IMR-90 (cell line): ENCODE measurements at regions not wholly inside any gene's neighbourhood (a gene's known extent, or its start where the extent isn't known, plus 50 kb on each side); places are given as distances from the start of the nearest gene placed in this dataset.

Experiments used
- ATAC-seq: fragments of 200-7000 bp; cut with Tn5 transposase; 2 replicates; pipeline ENCODE4 v1.9.1; 2020; ENCODE audit warnings: low read depth, mild to moderate bottlenecking, moderate library complexity
- BruUV-seq: library from RNA; stranded (reverse); fragments of 400-500 nt; replicated peaks from 2 replicates; lab custom pipeline; 2021; lab: Mats Ljungman, UMichigan
- CTCF ChIA-PET: fragments of 300-600 bp; formaldehyde crosslinking; extraction: SDS; loops from one replicate; lab custom pipeline; 2021; ENCODE audit warnings: antibody characterized with exemption; lab: Yijun Ruan, JAX
- POLR2A ChIA-PET: fragments of 300-600 bp; sonication (Branson Sonifier 250); formaldehyde crosslinking; loops from one replicate; lab custom pipeline; 2022; ENCODE audit warnings: antibody characterized with exemption; ENCODE audit not compliant: unreplicated experiment; lab: Charles Lee
- DNase-seq: peaks from one replicate; pipeline ENCODE4 v3.0.0; 2013
- H2AFZ ChIP-seq: replicated peaks from 2 replicates; pipeline ENCODE3; 2013; ENCODE audit warnings: low read length, mild to moderate bottlenecking; ENCODE audit not compliant: poor library complexity
- H2AK5ac ChIP-seq: 2 replicates; pipeline ENCODE4 v1.6.1; 2013; ENCODE audit warnings: low read depth, low read length, inconsistent platforms
- H2AK9ac ChIP-seq: replicated peaks from 2 replicates; pipeline ENCODE3; 2013; ENCODE audit warnings: mild to moderate bottlenecking, low read depth, low read length, moderate library complexity; ENCODE audit not compliant: poor library complexity
- H2BK120ac ChIP-seq: 2 replicates; pipeline ENCODE4 v1.6.1; 2013; ENCODE audit warnings: low read depth, low read length, inconsistent platforms
- H2BK15ac ChIP-seq: 3 replicates; pipeline ENCODE4 v1.6.1; 2013; ENCODE audit warnings: low read depth, low read length, inconsistent platforms
- H2BK20ac ChIP-seq: 2 replicates; pipeline ENCODE4 v1.6.1; 2013; ENCODE audit warnings: low read depth, mild to moderate bottlenecking, inconsistent platforms, low read length, moderate library complexity
- H2BK5ac ChIP-seq: 2 replicates; pipeline ENCODE4 v1.6.1; 2013; ENCODE audit warnings: mild to moderate bottlenecking, low read depth, low read length, inconsistent platforms; ENCODE audit not compliant: poor library complexity, severe bottlenecking
- H3K14ac ChIP-seq: replicated peaks from 2 replicates; pipeline ENCODE4 v1.6.1; 2013; ENCODE audit warnings: low read depth, low read length, inconsistent platforms
- H3K18ac ChIP-seq: 2 replicates; pipeline ENCODE4 v1.6.1; 2013; ENCODE audit warnings: low read depth, low read length, control low read depth
- H3K23ac ChIP-seq: 2 replicates; pipeline ENCODE4 v1.6.1; 2013; ENCODE audit warnings: low read depth, low read length, inconsistent platforms
- H3K27ac ChIP-seq: 2 replicates; pipeline ENCODE4 v1.5.1; 2013; ENCODE audit warnings: mild to moderate bottlenecking, control low read depth, low read length; ENCODE audit not compliant: insufficient read depth
- H3K27me3 ChIP-seq: 2 replicates; pipeline ENCODE4 v1.6.1; 2013; ENCODE audit warnings: low read length; ENCODE audit not compliant: control insufficient read depth, insufficient read depth
- H3K36me3 ChIP-seq: 2 replicates; pipeline ENCODE4 v1.6.1; 2013; ENCODE audit warnings: low read length, mixed read lengths; ENCODE audit not compliant: control insufficient read depth, insufficient read depth
- H3K4ac ChIP-seq: 2 replicates; pipeline ENCODE4 v1.6.1; 2013; ENCODE audit warnings: low read depth, low read length, inconsistent platforms
- H3K4me1 ChIP-seq: 2 replicates; pipeline ENCODE4 v1.6.1; 2013; ENCODE audit warnings: low read length, mixed read lengths; ENCODE audit not compliant: control insufficient read depth, insufficient read depth
- H3K4me2 ChIP-seq: 2 replicates; pipeline ENCODE4 v1.6.1; 2013; ENCODE audit warnings: low read depth, mild to moderate bottlenecking, control low read depth, low read length, moderate library complexity
- H3K4me3 ChIP-seq: 2 replicates; pipeline ENCODE4 v1.5.1; 2013; ENCODE audit warnings: low read depth, mild to moderate bottlenecking, control low read depth, low read length, moderate library complexity; ENCODE audit not compliant: insufficient read depth
- H3K56ac ChIP-seq: 2 replicates; pipeline ENCODE4 v1.6.1; 2013; ENCODE audit warnings: low read length, inconsistent platforms; ENCODE audit not compliant: insufficient read depth; ENCODE audit errors: extremely low read depth
- H3K79me1 ChIP-seq, 2 experiments: 2 replicates each; pipeline ENCODE4 v1.6.1; 2013; ENCODE audit warnings: low read length in 2 of 2, inconsistent platforms in 1 of 2, low read depth in 1 of 2
- H3K9ac ChIP-seq: 2 replicates; pipeline ENCODE4 v1.6.1; 2013; ENCODE audit warnings: low read depth, low read length, control low read depth
- H3K9me1 ChIP-seq: 2 replicates; pipeline ENCODE4 v1.6.1; 2013; ENCODE audit warnings: low read length, inconsistent platforms; ENCODE audit not compliant: insufficient read depth
- H3K9me3 ChIP-seq: 2 replicates; pipeline ENCODE4 v1.6.1; 2013; ENCODE audit warnings: low read length; ENCODE audit not compliant: control insufficient read depth, insufficient read depth
- H4K20me1 ChIP-seq: 2 replicates; pipeline ENCODE4 v1.6.1; 2013; ENCODE audit warnings: low read length, inconsistent platforms; ENCODE audit not compliant: insufficient read depth
- H4K5ac ChIP-seq: 2 replicates; pipeline ENCODE4 v1.6.1; 2013; ENCODE audit warnings: mild to moderate bottlenecking, low read depth, low read length, control low read depth
- H4K8ac ChIP-seq, 2 experiments: 2 replicates each; pipeline ENCODE4 v1.6.1; 2013; ENCODE audit warnings: low read depth in 2 of 2, low read length in 2 of 2, control low read depth in 1 of 2, inconsistent platforms in 1 of 2
- H4K91ac ChIP-seq: 2 replicates; pipeline ENCODE4 v1.6.1; 2013; ENCODE audit warnings: low read depth, low read length, inconsistent platforms; ENCODE audit not compliant: insufficient read depth
- BHLHE40 ChIP-seq: fragments of 150-350 bp; IDR thresholded peaks from 2 replicates; pipeline ENCODE4 v1.6.1; 2016; ENCODE audit warnings: mild to moderate bottlenecking, low read depth, low read length
- CEBPB ChIP-seq: IDR thresholded peaks from 2 replicates; pipeline ENCODE4 v1.6.1; 2012; ENCODE audit warnings: low read depth, low read length, improper control_type of control experiment
- CTCF ChIP-seq: conservative IDR thresholded peaks from 2 replicates; pipeline ENCODE4 v1.5.1; 2012; ENCODE audit warnings: mild to moderate bottlenecking, low read depth, low read length, improper control_type of control experiment
- ELK1 ChIP-seq: fragments of 150-350 bp; IDR thresholded peaks from 2 replicates; pipeline ENCODE4 v1.6.1; 2016; ENCODE audit warnings: low read depth, mild to moderate bottlenecking, low read length, moderate library complexity, borderline replicate concordance
- RFX5 ChIP-seq: IDR thresholded peaks from 2 replicates; pipeline ENCODE4 v1.8.0; 2012; ENCODE audit warnings: low read depth, mild to moderate bottlenecking, low read length, moderate library complexity
- USF2 ChIP-seq: fragments of 150-350 bp; IDR thresholded peaks from 2 replicates; pipeline ENCODE4 v1.6.1; 2017; ENCODE audit warnings: mild to moderate bottlenecking, antibody characterized with exemption, low read length, low read depth
- WGBS, 2 experiments: methylation state at CpG; one replicate each; pipeline versions ENCODE4 v1.1.5 to v1.1.7; 2013; ENCODE audit warnings: missing lambda C conversion rate in 2 of 2; ENCODE audit not compliant: insufficient read length in 1 of 2; ENCODE audit errors: extremely low coverage in 2 of 2; 5-methylcytosine and 5-hydroxymethylcytosine counted together
- dilution Hi-C: fragments of 300-500 bp; cut with HindIII; formaldehyde crosslinking; loops from one replicate; pipeline ENCODE4 v1.14.3; 2018; ENCODE audit warnings: low sequenced_read_pairs; ENCODE audit not compliant: unreplicated experiment
- in situ Hi-C: fragments of 300-500 bp; cut with MboI; formaldehyde crosslinking; loops from 3 replicates; pipeline ENCODE4 v1.14.3; 2019; ENCODE audit warnings: low sequenced_read_pairs, inconsistent platforms, mixed read lengths
- intact Hi-C: fragments of 100-400 bp; cut with micrococcal nuclease; formaldehyde crosslinking; loops from 2 replicates; pipeline ENCODE4 v1.10.0; 2022

- Histone ChIP-seq H2BK15ac (no peak overlapping the region), H3K4ac (no peak overlapping the region), H3K36me3 (no peaks in the 10 kb centered on the region), H3K56ac (no peak overlapping the region), H3K4me1 (no peaks in the 10 kb centered on the region), H4K20me1 (no peaks in the 10 kb centered on the region), H2BK20ac (no peak overlapping the region), H3K4me2 (no peak overlapping the region), H3K23ac (no peak overlapping the region), H2BK120ac (no peak overlapping the region), H3K9me3 (no peaks in the 10 kb centered on the region), H4K91ac (no peak overlapping the region), H3K27ac (no peak overlapping the region), H2AK9ac (no peak overlapping the region), H4K8ac (no peak overlapping the region), H2AK5ac (no peak overlapping the region), H3K4me3 (no peak overlapping the region), H3K18ac (no peak overlapping the region), H3K14ac (no peak overlapping the region), H4K5ac (no peak overlapping the region), H3K9ac (no peak overlapping the region), H3K27me3 (no peaks in the 10 kb centered on the region), H2BK5ac (no peak overlapping the region), H3K9me1 (no peaks in the 10 kb centered on the region), H3K79me1 (no peaks in the 10 kb centered on the region), H2AFZ (no peak overlapping the region)
- dilution Hi-C loops = no loop called here
- no peak for DNase-seq
- no peak for ATAC-seq
- in situ Hi-C loops = no loop called here
- intact Hi-C loops = no loop called here
- ChIA-PET POLR2A (no interaction called here), CTCF (no interaction called here)
- BruUV-seq = no TSS peak
- 20% methylated on average over 2 of the region's 6 CpGs; no CpG with 5 or more reads in 1 of the 2 experiments for WGBS, 2 experiments
- TF ChIP-seq RFX5 (no peak), CTCF (no peak), CEBPB (no peak), BHLHE40 (no peak), USF2 (no peak), ELK1 (no peak)
Measured at GRCh38 chr5:50947906-50948683, 281.7 kb downstream of the PARP8 start.
